GM12865 (cell line): ENCODE measurements at regions not wholly inside any gene's neighbourhood (a gene's known extent, or its start where the extent isn't known, plus 50 kb on each side); places are given as distances from the start of the nearest gene placed in this dataset.

Experiments used
- DNase-seq: peaks from one replicate; pipeline ENCODE4 v3.0.0; 2010; ENCODE audit warnings: low read depth
- H3K4me3 ChIP-seq: 2 replicates; pipeline ENCODE4 v1.5.1; 2011; ENCODE audit warnings: mild to moderate bottlenecking, low read depth, low read length, control low read depth
- TF ChIP-seq, protein P1 (sequence below): IDR thresholded peaks from 2 replicates; pipeline ENCODE4 v1.5.1; 2011; ENCODE audit warnings: low read length, control low read depth, low read depth, inconsistent platforms; ENCODE audit not compliant: insufficient read depth; ENCODE audit errors: missing control alignments

DNA sequence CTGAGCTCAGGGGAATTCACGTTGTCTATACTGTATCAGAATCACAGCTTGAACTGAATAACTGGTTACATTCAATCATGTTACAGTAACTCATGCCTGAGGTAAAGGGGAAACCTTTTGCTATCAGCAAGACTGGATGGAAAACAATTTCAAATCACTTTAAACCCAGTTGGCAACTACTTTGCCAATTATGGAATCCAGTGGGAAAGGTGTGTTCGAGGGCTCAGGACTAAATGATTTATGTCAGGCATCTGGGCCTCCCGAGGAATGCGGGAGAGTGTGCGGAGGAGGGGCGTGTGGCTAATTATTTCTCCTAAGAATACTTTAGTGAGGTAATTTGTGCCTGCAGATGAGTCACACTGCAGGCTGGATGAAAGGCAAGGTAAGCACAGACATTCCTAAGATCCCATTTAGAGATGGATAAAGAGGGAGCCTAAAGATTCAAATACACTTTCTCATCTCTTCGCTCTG lies 100.1 kb downstream of the HRH4 start:
- TF ChIP-seq, protein P1, sequence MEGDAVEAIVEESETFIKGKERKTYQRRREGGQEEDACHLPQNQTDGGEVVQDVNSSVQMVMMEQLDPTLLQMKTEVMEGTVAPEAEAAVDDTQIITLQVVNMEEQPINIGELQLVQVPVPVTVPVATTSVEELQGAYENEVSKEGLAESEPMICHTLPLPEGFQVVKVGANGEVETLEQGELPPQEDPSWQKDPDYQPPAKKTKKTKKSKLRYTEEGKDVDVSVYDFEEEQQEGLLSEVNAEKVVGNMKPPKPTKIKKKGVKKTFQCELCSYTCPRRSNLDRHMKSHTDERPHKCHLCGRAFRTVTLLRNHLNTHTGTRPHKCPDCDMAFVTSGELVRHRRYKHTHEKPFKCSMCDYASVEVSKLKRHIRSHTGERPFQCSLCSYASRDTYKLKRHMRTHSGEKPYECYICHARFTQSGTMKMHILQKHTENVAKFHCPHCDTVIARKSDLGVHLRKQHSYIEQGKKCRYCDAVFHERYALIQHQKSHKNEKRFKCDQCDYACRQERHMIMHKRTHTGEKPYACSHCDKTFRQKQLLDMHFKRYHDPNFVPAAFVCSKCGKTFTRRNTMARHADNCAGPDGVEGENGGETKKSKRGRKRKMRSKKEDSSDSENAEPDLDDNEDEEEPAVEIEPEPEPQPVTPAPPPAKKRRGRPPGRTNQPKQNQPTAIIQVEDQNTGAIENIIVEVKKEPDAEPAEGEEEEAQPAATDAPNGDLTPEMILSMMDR = no peak
- no peak for DNase-seq
- no peak overlapping the region for H3K4me3 ChIP-seq

DNA sequence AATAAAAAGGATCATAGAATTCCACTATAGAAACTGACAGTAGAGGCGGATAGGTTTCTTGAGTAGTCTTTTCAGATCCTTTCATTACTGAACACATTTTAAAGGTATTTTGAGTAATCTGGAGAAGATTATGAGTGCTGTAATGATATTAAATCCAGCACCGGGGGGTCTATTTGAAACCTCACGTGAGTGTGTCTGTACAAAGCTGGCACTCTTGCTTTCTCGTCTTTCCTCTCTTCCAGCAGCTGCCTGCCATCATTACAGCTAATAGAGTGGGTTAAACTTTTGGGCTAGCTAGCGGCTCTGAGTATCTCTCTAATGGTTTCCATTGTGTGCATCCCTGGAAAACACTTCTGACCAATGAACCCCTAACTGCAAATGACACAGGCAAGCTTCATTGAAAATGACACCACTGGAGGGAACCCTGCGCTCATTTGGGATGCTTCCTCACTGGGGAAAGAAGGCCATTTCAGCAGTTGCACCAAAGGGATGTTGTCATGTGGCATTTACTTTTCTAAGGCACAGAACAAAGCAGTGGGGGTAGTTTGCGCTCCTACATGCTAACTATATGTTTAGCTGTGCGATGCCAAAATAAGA lies 101.0 kb downstream of the HRH4 start:
- DNase-seq = no peak
- TF ChIP-seq, protein P1 = no peak

DNA sequence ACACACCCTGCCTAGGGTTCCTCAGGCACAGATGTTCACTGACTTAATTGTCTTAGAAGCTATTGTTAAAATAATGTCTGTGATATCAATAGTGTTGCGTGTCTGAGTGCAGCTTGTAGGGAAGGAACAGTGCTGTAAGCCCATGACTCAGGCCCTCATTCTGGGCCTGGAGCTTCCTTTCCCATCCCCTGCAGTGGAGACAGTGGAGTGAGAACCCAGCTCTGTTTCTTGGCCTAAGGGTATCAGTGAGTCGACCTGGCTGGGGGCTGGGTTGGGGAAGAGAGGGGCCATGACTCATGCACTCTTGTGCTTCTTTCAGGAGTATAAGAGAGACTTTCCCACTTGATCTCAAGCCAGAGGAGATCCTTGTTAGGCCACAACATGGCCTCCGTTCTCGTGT lies 106.8 kb downstream of the HRH4 start:
- H3K4me3 ChIP-seq = no peak overlapping the region
- DNase-seq = no peak
- TF ChIP-seq, protein P1 = no peak

More for the DNA sequence above, 101.0 kb downstream of the HRH4 start:
- no peak overlapping the region for H3K4me3 ChIP-seq

DNA sequence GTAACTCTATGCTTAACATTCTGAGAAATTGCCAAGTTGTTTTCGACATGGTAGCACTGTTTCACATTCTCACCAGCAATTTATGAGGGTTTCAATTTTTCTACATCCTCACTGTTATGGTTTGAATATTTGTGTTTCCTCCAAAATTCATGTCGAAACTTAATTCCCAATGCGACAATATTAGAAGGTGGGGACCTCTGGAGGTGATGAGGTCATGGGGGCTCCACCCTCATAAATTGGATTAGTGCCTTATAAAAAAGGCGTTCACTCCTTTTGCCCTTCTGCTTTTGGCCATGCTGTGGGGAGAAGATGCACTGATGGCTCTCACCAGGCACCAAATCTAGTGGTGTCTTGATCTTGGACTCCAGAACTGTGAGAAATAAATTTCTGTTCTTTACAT lies 110.3 kb downstream of the HRH4 start:
- H3K4me3 ChIP-seq = no peak overlapping the region
- TF ChIP-seq, protein P1 = no peak
- DNase-seq = no peak

DNA sequence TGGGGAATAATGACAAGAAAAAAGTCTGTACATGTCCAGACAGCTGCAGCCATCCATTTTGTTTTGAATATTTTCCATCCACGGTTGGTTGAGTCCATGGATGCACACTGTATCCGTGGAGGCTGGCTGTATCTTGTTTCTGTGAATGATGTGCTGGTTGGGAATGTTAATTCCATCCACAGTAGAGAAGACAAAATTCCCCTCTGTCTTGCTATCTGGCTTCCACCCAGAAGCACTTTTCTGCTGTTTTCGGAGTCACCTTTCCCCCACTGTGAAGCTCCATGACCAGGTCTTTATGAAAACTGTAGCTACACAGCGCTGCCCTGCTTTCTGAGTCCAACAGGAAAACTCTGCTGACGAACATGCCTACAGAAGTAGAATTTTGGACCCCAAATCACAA lies 122.3 kb downstream of the HRH4 start:
- no peak overlapping the region for H3K4me3 ChIP-seq
- TF ChIP-seq, protein P1 = no peak
- no peak for DNase-seq

DNA sequence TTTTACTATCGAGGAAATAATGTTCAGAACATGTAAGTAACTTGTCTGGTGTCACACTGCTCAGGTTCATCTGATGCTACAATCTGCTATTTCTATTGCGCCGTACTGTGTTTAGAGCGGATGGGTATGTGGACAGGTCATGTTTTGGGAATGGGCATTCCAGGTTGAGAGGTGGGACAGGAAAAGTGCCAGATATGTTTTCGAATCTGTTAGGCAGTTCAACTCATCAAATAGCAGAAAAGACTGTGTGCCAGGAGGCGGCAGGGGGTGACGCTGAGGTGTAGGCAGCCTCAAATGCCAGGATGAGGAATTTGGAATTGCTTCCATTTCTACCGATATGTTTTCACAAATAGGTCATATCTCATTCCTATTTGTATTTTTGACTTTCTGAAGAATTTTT lies 123.8 kb downstream of the HRH4 start:
- TF ChIP-seq, protein P1 = no peak

DNA sequence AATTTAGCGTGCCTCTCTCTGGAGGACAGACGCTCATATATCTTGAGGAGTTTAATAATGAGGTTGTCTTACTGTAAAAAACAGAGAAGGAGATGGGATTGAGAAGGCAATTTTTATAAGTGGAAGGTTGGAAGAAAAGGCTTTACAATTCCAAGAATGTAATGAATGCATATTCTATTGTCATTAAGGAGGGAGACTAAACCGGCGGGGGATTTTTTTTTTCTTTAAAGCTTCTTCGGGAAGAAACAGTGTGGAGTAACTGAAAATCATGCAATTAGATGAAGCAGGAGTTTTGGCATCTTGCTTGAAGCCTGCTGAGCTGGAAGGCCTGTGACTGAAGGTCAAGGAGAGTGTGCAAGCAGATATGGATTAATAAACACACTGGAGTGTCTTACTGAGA lies 124.4 kb downstream of the HRH4 start:
- TF ChIP-seq, protein P1 = no peak
- no peak for DNase-seq
- H3K4me3 ChIP-seq = no peak overlapping the region

More for the DNA sequence above, 123.8 kb downstream of the HRH4 start:
- no peak for DNase-seq
- no peak overlapping the region for H3K4me3 ChIP-seq
